Activated CD4-positive, alpha-beta memory T cell treated with anti-CD3 and anti-CD28 coated beads, Interleukin-2, amount 10 ng/mL, durations not matched to agents 7 days and 5 days (primary cell): ENCODE measurements at regions not wholly inside any gene's neighbourhood (a gene's known extent, or its start where the extent isn't known, plus 50 kb on each side); places are given as distances from the start of the nearest gene placed in this dataset.

Experiments
- CTCF ChIA-PET: fragments of 350-600 bp; sonication (Branson Sonifier 250); formaldehyde crosslinking; loops from one replicate; lab custom pipeline; 2021; ENCODE audit warnings: antibody characterized with exemption, inconsistent platforms; lab: Charles Lee
- POLR2A ChIA-PET: fragments of 350-600 bp; sonication (Branson Sonifier 250); formaldehyde crosslinking; loops from one replicate; lab custom pipeline; 2021; ENCODE audit warnings: antibody characterized with exemption; lab: Charles Lee
- DNase-seq: peaks from one replicate; pipeline ENCODE4 v3.0.0-alpha.2; 2020
- H3K27ac Mint-ChIP-seq: one replicate; pipeline ENCODE4 v1.8.0; 2021; ENCODE audit warnings: mild to moderate bottlenecking, mixed read lengths
- H3K27me3 Mint-ChIP-seq: one replicate; pipeline ENCODE4 v1.8.0; 2021; ENCODE audit warnings: mixed read lengths
- H3K36me3 Mint-ChIP-seq: one replicate; pipeline ENCODE4 v1.8.0; 2021; ENCODE audit warnings: low read depth, mixed read lengths
- H3K4me1 Mint-ChIP-seq: one replicate; pipeline ENCODE4 v1.8.0; 2021; ENCODE audit warnings: mixed read lengths
- H3K4me3 Mint-ChIP-seq: one replicate; pipeline ENCODE4 v1.8.0; 2021; ENCODE audit warnings: mild to moderate bottlenecking, mixed read lengths
- H3K9me3 Mint-ChIP-seq: one replicate; pipeline ENCODE4 v1.8.0; 2021; ENCODE audit warnings: mixed read lengths

DNA sequence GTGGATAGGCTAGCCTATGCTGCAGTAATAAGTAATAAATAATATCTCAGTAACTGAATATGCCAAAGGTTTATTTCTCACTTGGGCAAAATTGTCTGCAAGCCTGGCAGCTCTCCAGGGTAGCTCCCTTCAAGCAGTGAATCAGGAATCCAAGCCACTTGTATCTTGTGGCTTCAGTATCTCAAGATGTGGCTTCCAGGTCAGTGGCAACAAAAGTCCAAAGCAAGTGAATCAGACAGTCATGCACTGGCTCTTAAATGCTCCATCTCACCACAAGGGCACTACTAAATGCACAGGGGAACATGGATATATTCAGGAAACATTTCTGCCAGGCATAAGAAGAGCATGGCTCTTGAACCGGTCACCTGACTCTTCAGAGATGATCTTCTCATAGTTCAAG is 126.3 kb downstream of the KCTD12 start:
- Mint-ChIP-seq H3K36me3 (no peaks in the 10 kb centered on the region), H3K4me3 (no peak overlapping the region), H3K27me3 (peaks cover 3% of the 10 kb centered on the region), H3K4me1 (no peaks in the 10 kb centered on the region), H3K27ac (no peak overlapping the region), H3K9me3 (no peaks in the 10 kb centered on the region)
- CTCF ChIA-PET: no interaction called here
- DNase-seq: no peak
- POLR2A ChIA-PET: no interaction called here

DNA sequence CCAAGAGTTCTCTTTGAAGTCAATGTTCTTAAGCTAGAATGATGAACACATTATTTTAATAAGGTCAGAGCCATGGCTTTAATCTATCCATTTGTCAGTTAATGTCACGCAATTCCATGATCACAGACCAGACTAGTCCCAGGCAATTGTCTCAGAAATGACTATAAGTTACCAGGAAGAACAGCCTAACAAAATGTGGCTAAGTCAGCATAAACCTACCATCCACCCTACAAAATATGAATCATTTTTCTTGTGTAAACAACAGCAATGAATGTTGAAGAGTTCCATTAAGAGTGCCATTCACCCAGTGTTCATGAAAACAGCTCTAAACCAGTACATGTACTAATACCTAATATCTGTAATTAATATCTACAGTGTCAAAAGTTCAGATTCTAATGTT is 127.5 kb downstream of the KCTD12 start:
- no peak overlapping the region for H3K27ac Mint-ChIP-seq
- no peak for DNase-seq
- POLR2A ChIA-PET: no interaction called here
- no peaks in the 10 kb centered on the region for H3K4me1 Mint-ChIP-seq
- H3K27me3 Mint-ChIP-seq: peaks cover 3% of the 10 kb centered on the region
- CTCF ChIA-PET: no interaction called here
- no peak overlapping the region for H3K4me3 Mint-ChIP-seq
- H3K9me3 Mint-ChIP-seq: no peaks in the 10 kb centered on the region
- H3K36me3 Mint-ChIP-seq: no peaks in the 10 kb centered on the region

DNA sequence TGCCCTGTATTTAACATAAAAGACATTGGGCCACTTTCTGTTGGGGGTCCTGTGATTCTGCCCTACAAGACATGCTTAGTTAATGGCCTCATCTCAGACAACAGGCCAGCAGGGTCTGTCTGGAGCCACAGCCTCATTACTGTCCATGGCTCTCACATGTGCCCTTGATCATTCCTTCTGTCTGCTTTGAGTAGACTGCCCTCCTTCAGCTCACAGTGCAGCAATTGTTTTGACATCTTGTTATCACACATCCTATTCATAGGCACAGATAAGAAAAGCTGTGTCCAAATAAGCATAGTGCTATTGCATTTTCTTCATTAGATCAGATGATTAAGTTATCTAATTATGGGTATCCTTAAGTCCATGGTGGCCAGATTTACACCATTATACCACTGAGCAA is 127.9 kb downstream of the KCTD12 start:
- H3K36me3 Mint-ChIP-seq: no peaks in the 10 kb centered on the region
- H3K27ac Mint-ChIP-seq: no peak overlapping the region
- peaks cover 3% of the 10 kb centered on the region for H3K27me3 Mint-ChIP-seq
- POLR2A ChIA-PET: no interaction called here
- CTCF ChIA-PET: no interaction called here
- DNase-seq: no peak
- H3K9me3 Mint-ChIP-seq: no peaks in the 10 kb centered on the region
- no peaks in the 10 kb centered on the region for H3K4me1 Mint-ChIP-seq
- H3K4me3 Mint-ChIP-seq: no peak overlapping the region

DNA sequence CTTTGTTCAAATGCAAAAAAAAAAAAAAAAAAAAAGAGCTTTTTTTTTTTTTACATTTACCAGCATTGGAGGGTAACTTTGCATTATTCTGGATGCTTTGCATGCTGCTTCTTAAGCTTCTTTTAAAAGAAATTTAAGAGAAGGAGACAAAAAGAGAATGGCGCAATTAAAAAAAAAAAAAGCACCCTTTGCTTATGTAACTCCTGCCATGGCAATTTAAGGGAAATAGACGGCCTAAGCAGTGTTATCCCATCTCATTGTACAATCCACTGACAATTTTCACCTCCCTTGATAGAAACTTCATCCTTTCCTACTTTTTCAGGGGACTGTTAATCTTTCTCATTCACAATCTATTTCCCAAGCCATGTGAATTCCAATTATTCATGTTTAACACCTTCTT is 129.8 kb downstream of the KCTD12 start:
- CTCF ChIA-PET: interaction anchor here (0.6 to 0.7 kb wide), 2 partner anchors 13 to 146 kb away, joined by 3 to 5 read pairs; no protein-coding TSS in a partner anchor
- no peak overlapping the region for H3K27ac Mint-ChIP-seq

DNA sequence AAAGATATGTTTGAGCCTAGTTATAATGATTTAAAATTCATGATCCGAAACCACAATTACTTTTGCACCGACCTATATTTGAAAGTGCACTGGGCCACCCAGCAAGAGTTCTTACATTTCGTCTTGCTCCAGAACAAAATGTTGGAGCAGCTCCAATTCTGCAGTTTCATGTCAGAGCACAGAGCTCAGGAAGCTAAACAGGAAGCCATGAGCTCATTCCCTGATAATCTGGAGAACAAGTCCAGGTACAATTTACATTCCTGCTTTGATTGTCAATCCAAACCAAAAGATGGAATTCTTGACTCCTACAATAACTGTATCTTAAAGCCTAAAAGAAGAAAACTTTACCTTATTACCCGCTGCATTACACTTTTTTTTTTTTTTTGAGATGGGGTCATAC is 131.8 kb downstream of the KCTD12 start:
- Mint-ChIP-seq H3K27me3 (peaks cover 7% of the 10 kb centered on the region), H3K27ac (no peak overlapping the region), H3K4me1 (no peaks in the 10 kb centered on the region), H3K36me3 (no peaks in the 10 kb centered on the region), H3K9me3 (no peaks in the 10 kb centered on the region), H3K4me3 (no peak overlapping the region)
- DNase-seq: no peak
- POLR2A ChIA-PET: no interaction called here
- CTCF ChIA-PET: interaction anchor here (0.8 kb wide), 1 partner anchor 21 kb away, joined by 3 read pairs; no protein-coding TSS in a partner anchor

More for the DNA sequence above, 129.8 kb downstream of the KCTD12 start:
- H3K9me3 Mint-ChIP-seq: no peaks in the 10 kb centered on the region
- POLR2A ChIA-PET: no interaction called here
- H3K27me3 Mint-ChIP-seq: peaks cover 7% of the 10 kb centered on the region
- H3K4me3 Mint-ChIP-seq: no peak overlapping the region
- H3K36me3 Mint-ChIP-seq: no peaks in the 10 kb centered on the region
- no peaks in the 10 kb centered on the region for H3K4me1 Mint-ChIP-seq
- DNase-seq: no peak

DNA sequence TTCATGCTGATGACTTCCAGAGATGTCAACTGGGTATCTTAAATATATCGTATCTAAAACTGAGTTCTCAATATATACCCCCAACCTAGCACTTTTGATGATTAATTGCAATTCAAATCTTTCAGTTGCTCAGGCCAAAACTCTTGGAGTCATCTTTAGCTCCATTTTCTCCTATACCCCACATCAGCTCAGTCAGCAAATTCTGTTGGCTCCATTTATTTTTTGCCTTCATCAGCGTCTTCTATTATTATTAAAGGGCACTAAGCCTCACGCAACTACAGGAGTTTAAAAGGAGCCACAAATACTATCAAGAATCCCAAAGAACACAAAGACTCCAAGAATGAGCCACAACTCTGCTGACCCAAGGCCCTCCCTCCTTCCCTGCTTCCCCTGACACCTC is 134.9 kb downstream of the KCTD12 start:
- H3K9me3 Mint-ChIP-seq: no peaks in the 10 kb centered on the region
- peaks cover 4% of the 10 kb centered on the region for H3K27me3 Mint-ChIP-seq
- no peak overlapping the region for H3K4me3 Mint-ChIP-seq
- H3K4me1 Mint-ChIP-seq: no peaks in the 10 kb centered on the region
- no peak for DNase-seq
- ChIA-PET POLR2A (no interaction called here), CTCF (no interaction called here)
- H3K27ac Mint-ChIP-seq: no peak overlapping the region
- H3K36me3 Mint-ChIP-seq: no peaks in the 10 kb centered on the region

DNA sequence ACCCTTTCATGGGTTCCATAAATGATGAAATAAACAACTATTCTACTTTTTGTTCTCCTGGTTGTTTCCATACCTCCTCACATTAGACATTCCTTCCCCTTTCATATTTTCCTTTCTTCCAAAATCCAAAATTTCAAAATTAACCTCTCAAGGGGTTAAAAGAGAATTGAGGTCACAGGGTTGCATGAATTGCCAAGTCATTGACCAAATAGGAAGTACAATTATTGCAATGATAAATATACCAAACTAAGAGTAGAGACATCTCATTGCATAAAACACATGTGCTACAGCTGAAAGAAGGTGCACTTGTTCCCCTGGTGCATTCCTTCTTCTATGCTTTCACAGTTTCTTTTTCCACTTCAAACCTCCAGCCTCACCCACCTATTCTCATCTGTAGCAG is 136.1 kb downstream of the KCTD12 start:
- no peaks in the 10 kb centered on the region for H3K4me1 Mint-ChIP-seq
- ChIA-PET POLR2A (no interaction called here), CTCF (no interaction called here)
- DNase-seq: no peak
- H3K4me3 Mint-ChIP-seq: no peak overlapping the region
- H3K9me3 Mint-ChIP-seq: no peaks in the 10 kb centered on the region
- no peak overlapping the region for H3K27ac Mint-ChIP-seq
- H3K36me3 Mint-ChIP-seq: no peaks in the 10 kb centered on the region
- H3K27me3 Mint-ChIP-seq: peaks cover 4% of the 10 kb centered on the region

DNA sequence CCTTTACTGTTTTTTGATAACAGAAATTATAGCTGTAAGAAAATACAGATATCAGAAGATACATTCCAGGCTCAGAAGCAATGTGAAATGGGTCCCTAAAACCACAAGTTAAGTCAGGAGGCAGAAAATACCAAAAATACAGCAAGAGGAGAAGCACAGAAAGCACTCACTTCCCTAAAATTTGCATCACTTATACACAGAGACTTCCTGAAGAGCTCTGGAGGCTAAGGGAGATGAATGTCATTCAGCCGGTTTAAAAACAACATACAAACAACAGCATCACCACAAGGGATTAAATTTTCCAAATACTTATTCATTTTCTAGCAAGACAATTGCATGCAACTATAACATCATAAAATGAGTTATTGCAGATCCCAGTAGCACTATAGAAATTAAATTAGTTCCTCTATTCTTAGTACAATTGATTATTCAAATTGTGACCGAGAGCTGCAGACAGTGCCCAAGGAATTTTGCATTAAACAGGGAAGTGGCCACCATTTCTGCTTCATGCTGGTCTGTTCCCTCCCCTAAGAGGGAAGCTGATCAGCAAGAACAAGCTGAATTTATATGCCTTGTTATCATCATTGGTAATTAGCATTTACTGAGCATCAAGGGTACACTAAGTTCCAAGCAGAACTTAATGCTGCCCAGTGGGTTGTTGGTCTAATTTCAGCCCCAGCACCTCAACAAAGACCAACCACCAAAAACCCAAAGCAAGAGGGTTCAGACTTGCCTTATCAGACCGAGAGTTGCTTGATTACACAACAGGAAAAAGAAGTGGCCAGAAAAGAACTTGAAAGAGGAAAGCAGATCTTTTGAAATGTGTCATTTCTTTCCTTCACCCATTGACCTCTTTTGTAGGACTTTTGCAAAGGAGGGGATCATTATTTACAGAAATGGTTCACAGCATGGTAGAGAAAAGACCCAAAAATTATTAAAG is 140.7 kb downstream of the KCTD12 start:
- Mint-ChIP-seq H3K36me3 (no peaks in the 10 kb centered on the region), H3K4me1 (no peaks in the 10 kb centered on the region), H3K27ac (no peak overlapping the region), H3K4me3 (no peak overlapping the region), H3K9me3 (peaks cover 4% of the 10 kb centered on the region), H3K27me3 (no peaks in the 10 kb centered on the region)
- POLR2A ChIA-PET: no interaction called here
- CTCF ChIA-PET: no interaction called here
- DNase-seq: no peak

DNA sequence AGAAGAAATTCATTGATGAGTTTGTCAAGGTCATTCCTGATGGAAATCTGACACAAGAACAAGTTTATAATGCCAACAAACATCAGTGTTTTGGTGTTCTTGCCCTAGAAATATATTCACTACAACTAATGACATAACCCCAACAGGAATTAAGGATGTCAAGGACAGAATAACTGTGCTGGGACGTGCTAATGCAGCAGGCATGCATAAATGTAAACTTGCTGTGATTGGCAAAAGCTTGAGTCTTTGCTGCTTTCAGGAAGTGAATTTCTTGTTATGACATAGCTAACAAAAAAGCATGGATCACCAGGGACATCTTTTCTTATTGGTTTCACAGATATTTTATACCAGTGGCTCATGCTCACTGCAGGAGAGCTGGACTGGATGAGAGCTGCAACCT is 144.6 kb downstream of the KCTD12 start:
- H3K9me3 Mint-ChIP-seq: peaks cover 4% of the 10 kb centered on the region
- no peak overlapping the region for H3K4me3 Mint-ChIP-seq
- no peaks in the 10 kb centered on the region for H3K27me3 Mint-ChIP-seq
- no peaks in the 10 kb centered on the region for H3K36me3 Mint-ChIP-seq
- POLR2A ChIA-PET: no interaction called here
- CTCF ChIA-PET: no interaction called here
- no peak overlapping the region for H3K27ac Mint-ChIP-seq
- H3K4me1 Mint-ChIP-seq: no peaks in the 10 kb centered on the region
- no peak for DNase-seq

DNA sequence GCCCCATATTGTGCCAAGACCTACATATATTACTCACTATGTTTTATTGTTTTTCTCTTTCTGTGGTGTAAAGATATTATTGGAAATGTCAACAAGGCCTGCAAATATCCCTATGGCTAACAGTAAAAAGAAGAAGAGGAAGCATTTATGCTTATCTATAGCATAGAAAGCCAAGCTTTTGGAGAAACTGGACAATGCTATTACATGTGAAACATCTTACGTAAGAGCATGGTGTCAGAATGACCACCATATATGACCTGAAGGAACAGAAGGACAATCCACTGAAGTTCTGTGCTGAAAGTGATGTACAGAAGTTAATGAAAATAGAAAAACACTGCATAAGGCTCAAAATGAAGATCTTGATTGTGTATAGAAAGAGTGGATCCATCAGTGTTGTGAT is 145.2 kb downstream of the KCTD12 start:
- Mint-ChIP-seq H3K27ac (no peak overlapping the region), H3K4me1 (no peaks in the 10 kb centered on the region), H3K9me3 (peaks cover 4% of the 10 kb centered on the region), H3K4me3 (no peak overlapping the region), H3K36me3 (no peaks in the 10 kb centered on the region), H3K27me3 (no peaks in the 10 kb centered on the region)
- ChIA-PET POLR2A (no interaction called here), CTCF (no interaction called here)
- no peak for DNase-seq

DNA sequence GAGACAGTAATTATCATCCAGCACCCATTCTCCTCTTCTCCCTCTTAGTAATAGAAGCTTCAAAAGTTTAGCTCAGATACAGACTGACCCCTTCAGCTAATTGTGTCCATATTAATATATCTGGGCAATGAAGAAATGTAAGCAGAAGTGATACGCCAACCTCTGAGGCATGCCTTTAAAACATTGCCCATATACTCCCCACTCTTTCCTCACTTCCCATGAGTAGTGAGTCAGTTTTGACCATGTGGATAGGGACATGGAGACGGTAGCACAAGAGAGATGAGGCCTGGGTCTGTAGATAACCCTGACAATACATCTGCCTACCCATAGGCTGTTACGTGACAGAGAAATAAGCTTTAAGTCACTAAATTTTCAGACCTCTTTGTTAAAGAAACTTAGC is 147.6 kb downstream of the KCTD12 start:
- H3K4me1 Mint-ChIP-seq: no peaks in the 10 kb centered on the region
- no peak for DNase-seq
- no peaks in the 10 kb centered on the region for H3K27me3 Mint-ChIP-seq
- H3K27ac Mint-ChIP-seq: no peak overlapping the region
- no peaks in the 10 kb centered on the region for H3K36me3 Mint-ChIP-seq
- H3K9me3 Mint-ChIP-seq: peaks cover 2% of the 10 kb centered on the region
- ChIA-PET CTCF (no interaction called here), POLR2A (no interaction called here)
- no peak overlapping the region for H3K4me3 Mint-ChIP-seq

DNA sequence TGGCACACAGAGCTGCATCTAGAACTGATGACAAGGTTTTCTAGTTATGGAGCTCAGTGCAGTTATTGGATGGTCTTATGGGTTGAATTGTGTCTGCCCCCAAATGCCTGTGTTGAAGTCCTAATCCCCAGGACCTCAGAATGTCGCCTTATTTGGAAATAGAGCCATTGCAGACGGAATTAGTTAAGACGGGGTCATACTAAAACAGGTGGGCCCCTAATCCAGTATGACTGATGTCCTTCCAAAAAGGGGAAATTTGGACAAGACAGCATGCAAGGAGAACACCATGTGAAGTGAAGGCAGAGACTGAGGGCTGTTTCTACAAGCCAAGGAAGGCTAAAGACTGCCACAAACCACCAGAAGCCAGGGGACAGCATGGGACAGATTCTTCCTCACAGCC is 148.7 kb downstream of the KCTD12 start:
- Mint-ChIP-seq H3K4me1 (no peaks in the 10 kb centered on the region), H3K27me3 (peaks cover 2% of the 10 kb centered on the region), H3K9me3 (no peaks in the 10 kb centered on the region), H3K36me3 (no peaks in the 10 kb centered on the region), H3K4me3 (no peak overlapping the region), H3K27ac (no peak overlapping the region)
- DNase-seq: no peak
- POLR2A ChIA-PET: no interaction called here
- CTCF ChIA-PET: interaction anchor here (0.6 kb wide), 1 partner anchor 1412 kb away, joined by 3 read pairs; no protein-coding TSS in a partner anchor

DNA sequence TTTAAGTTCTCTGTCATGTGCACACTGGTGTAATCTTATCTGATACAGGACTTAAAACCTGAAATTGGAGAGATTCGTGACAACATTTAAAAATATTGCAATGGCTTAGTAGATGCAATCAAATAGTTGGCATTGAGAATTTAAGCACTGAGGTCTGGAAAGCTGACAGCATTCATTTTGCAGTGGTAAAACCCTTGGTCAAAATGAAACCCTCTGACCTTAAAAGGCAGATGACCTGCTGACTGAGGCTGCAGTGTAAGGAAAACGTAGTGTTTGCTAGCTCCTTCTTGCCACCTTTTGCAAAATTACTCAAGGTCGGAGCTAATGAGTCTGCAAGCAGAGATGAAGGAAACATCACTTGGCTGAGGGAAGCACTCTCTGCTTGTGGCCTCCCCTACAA is 150.6 kb downstream of the KCTD12 start:
- DNase-seq: no peak
- Mint-ChIP-seq H3K27ac (no peak overlapping the region), H3K27me3 (peaks cover 2% of the 10 kb centered on the region), H3K36me3 (no peaks in the 10 kb centered on the region), H3K4me3 (no peak overlapping the region), H3K4me1 (no peaks in the 10 kb centered on the region), H3K9me3 (no peaks in the 10 kb centered on the region)
- ChIA-PET POLR2A (no interaction called here), CTCF (no interaction called here)

DNA sequence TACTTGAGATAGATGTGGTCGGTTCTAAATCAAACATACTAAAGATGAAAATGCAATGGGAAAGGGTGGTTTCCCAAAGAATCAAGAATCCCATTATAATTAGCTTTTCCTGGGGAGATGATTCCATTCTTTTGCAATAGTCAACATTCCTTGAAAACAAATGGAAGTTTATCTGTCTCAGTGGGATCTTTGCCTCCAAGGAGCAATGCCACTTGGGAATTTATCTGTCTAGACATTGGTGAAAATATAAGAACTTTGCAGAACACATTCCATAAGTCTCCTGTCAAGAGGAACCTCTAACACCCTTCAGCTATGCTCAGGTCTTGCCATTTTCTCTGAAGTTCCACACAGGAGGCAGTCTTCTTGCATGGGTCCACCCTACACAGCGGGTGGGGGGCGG is 152.5 kb downstream of the KCTD12 start:
- H3K4me3 Mint-ChIP-seq: no peak overlapping the region
- H3K36me3 Mint-ChIP-seq: no peaks in the 10 kb centered on the region
- H3K9me3 Mint-ChIP-seq: no peaks in the 10 kb centered on the region
- H3K4me1 Mint-ChIP-seq: no peaks in the 10 kb centered on the region
- DNase-seq: no peak
- CTCF ChIA-PET: interaction anchor here (0.7 to 1.3 kb wide), 2 partner anchors 21 to 1096 kb away, joined by 3 read pairs; no protein-coding TSS in a partner anchor
- H3K27ac Mint-ChIP-seq: no peak overlapping the region
- POLR2A ChIA-PET: no interaction called here
- peaks cover 2% of the 10 kb centered on the region for H3K27me3 Mint-ChIP-seq
